SIG-M5 treated with dmso at 0.1 percent for 504 hours (cell line): ENCODE measurements at regions not wholly inside any gene's neighbourhood (a gene's known extent, or its start where the extent isn't known, plus 50 kb on each side); places are given as distances from the start of the nearest gene placed in this dataset.

Experiments used
- DNase-seq: peaks from one replicate; lab custom pipeline; 2025; ENCODE audit not compliant: unreplicated experiment; lab: John Stamatoyannopoulos, UW

- no peak for DNase-seq
Measured at GRCh38 chr13:73767747-73768315, 366.4 kb downstream of the KLF12 start.

DNA sequence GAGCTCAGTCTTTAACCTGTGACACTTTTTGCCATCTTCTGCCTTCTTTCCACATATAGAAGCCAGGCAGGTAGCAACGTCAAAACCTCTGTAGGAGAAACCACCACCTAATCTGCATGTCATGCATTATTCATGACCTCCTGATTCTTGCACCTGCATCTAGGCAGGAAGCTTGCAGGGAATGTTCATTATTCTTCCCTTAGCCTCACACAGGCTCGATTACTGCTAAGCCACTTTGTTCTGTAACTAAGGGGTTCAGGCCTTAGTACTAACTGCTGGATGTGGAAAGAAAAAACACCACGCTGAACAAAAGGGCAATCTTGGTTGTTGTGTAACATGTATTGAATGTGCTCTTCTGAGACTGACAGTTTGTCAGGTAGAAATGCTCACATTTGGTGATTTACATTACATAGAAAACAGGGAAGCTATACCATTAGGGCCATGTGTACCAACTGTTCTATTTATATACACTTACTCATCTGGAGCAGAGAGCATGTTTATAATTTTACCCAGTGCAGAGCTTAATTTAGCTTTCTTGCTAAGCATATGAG lies 366.9 kb downstream of the KLF12 start:
- no peak for DNase-seq

DNA sequence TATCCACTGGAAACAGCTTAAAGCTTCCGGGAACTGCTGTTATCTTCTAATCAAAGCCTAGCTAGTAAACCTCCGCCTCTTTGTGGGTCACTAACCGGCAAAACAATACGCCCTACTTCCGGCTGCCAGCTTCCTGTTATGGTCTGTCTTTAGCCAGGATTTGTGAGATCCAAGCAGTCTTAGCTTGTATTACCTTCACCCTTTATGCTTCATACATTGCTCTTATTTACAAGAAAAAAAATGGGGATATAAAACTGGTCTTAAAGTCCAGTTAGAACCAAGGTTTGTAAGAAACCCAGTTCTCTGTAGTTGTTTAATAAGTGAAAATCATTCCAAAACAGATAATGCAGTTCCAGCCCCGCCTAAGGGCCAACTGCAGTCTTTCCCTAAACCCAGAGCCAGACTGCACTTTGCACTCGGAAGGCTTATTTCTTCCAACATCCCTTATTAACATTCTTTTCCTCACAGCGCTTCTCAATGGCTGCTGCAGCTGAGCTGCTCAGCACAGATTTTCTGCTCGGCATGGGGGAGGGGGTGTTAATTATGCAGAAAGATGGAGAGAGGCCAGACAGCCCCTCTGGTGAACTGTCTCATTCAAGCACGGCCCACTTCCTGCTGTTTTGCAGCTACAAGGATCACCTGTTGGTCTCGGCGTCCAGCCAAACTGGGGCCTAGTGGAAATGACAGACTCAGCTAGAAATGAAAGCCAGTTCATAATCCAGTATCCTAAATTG lies 368.4 kb downstream of the KLF12 start:
- DNase-seq = no peak

DNA sequence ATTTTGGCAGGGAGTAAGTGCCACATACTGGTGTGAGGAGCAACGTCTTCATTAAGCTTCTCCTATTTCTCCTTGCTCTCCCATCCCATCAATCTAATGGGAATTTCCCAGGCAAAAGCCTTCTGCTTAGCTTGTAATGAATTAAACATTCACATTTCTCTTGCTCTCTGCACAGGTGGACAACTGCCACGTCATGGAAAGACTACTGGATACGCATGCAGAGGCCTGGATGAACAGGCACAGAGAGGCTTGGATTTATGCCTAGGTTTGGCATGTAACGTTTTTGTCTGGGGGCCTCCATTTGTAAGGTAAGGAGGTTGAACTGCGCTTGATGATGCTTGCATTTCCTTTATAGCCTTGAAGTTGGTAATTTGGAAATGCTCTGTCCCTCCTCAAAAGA lies 374.8 kb downstream of the KLF12 start:
- no peak for DNase-seq

DNA sequence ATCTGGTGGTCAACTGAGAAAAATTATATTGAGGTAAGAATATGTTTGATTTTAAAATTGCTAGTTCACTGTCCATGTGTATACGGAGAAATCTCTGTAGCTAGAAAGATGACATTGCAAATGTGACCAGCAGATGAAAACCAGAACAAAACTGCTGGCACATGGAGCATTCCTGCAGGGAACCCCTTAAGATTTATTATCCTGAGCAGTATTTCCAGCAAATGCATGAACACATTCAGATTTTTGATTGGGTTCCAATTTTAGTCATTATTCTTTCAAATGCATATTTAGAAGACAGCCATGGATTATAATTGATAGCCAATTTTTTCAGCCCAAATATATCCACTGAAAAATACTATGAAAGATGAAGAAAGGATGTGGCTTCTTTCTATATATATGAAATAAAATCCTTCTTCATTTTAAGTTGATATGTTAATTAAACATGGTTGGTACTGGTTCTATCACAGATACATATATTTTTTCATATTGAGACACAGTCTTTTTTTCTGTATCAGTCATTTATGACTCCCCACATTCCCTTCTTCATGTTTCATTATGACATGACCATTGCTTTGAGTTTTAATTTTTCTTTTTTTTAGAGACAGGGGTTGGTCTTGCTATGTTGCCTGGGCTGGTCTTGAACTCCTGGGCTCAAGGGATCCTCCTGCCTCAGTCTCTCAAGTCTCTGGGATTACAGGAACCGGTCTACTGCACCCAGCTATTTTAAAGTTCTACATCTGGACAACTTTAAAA lies 376.5 kb downstream of the KLF12 start:
- DNase-seq = no peak

DNA sequence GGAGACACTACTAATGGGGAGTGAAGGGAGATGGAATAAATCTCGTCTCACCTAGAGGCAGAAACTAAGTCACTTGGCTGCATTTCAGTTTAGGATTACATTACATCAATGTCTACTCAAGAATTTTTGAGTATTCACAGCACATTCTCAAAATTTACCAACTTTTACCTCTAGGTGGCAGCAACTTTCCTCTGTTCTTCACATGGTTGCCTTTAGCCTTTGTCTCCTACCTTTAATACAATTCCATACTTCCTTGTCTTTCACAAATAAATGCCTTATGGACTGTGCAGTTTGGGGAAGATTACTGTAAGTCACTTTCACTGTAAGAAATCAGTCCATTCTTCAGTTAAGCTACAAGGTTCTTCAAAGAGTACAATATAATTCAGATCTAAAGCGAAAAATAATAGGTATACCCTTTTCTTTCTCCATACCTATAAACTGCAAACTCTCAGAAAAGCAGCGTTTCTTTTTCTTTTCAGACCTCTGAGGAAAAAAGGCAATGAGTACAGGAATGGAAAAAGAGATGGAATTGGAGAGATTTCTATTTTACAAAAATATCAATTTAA lies 379.4 kb downstream of the KLF12 start:
- DNase-seq = peak; percentile 60

GRCh38 chr13:73754241-73754640 lies 380.0 kb downstream of the KLF12 start:
- DNase-seq = no peak

DNA sequence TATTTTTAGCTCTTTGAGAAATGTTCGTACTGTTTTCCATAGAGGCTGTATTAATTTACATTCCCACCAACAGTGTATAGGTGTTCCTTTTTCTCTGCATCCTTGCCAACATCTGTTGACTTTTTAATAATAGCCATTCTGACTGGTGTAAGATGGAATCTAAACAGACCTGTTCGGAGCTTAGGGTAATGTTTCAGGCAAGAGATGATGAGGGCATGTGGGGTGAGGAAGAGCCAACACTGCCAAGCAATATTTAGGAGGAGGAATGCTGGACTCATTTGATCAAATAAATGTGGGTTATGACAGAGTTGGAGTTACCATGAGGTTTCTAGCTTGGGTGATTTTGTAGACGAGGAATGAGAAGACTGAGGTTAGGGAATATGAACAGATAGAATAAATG lies 382.9 kb downstream of the KLF12 start:
- DNase-seq = no peak

DNA sequence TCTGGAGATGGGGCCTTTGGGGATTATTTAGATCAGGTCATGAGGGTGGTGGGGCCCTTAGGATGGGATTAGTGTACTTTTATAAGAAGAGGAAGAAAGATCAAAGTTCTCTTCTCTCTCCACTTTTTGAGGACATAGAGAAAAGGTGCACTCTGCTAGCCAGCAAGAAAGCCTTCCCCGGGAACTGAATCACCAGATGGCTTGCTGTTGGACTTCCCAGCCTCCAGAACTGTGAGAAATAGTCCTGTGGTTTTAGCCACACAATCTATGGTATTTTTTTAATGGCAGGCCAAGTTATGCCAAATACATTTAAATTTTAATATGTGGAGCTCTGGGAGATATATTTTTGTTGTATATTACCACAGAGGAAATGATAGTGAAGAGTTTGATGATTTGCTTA lies 385.8 kb downstream of the KLF12 start:
- no peak for DNase-seq

GRCh38 chr13:73745190-73745589 lies 389.0 kb downstream of the KLF12 start:
- no peak for DNase-seq

- DNase-seq = no peak
Measured at GRCh38 chr13:73742982-73743381, 391.2 kb downstream of the KLF12 start.

DNA sequence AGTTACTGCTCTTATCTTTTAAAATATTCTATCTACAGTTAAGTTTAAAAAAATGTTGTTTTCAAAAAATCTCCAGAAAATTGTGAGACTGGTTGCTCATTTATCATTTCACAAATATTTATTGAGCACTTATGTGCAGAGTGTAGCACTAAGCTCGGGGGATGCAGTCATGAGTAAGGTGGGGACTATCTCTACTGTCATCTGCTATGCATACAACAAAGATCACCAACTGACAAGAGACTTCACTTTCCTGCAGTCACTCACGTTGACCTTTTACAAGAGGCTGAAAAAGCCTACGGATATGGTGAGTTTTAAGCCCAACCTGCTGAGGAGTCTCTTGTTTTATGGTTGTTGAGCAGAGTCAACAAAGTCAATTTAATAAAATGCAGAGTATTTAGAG lies 392.5 kb downstream of the KLF12 start:
- DNase-seq = no peak

DNA sequence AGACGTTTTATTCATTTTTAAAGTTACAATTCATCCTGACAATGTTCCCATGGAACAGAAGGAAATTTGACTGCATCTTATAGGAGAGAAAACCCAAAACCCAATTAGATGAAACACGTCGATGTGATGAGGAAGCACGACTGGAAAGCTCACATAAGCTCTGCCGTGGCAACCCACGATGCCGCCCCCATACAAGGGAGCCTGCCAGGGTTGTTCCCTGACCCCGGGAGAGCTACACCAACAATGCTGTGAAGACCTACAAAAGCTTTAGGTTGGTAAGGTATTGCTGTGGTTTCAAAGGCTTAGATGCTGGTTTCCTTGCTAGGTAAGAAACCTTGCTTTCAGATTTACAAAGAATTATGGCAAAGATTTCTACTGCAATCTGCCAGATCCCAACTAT lies 393.1 kb downstream of the KLF12 start:
- DNase-seq = no peak

DNA sequence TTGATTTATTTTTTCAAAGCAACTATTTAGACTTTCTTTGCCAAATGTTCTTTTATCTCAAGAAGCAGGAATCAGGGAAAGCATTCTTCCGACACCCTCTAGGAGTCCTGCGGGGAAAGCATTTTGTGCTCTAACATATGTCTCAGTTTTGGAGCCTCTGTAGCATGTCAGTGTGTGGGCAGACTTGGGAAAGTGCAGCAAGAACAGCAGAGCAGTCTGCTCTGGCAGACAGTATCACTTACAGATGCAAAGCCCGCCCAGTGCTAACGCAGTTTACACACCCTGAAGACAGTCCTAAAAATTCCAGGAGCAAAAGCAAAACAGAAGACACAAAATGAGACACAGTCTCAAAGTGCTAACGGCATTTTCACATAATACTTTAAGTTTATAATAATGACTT lies 393.5 kb downstream of the KLF12 start:
- DNase-seq = no peak

GRCh38 chr13:73739394-73739793 lies 394.8 kb downstream of the KLF12 start:
- DNase-seq = no peak

DNA sequence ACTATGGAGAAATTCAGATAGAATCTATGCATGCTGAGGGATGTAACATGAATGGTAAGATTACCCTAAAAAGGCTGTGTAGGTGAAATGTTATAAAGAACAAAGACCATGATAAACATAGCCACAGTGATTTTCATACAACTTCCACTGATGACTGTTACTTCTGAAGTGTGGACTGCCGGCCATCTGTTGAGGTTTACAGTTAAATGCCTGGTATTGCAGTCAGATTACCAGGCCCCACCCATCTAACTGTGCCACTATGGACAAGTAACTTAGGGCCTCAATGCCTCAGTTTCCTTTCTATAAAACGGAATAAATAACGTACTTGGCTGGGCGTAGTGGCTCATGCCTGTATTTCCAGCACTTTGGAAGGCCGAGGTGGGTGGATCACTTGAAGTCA lies 395.6 kb downstream of the KLF12 start:
- no peak for DNase-seq

DNA sequence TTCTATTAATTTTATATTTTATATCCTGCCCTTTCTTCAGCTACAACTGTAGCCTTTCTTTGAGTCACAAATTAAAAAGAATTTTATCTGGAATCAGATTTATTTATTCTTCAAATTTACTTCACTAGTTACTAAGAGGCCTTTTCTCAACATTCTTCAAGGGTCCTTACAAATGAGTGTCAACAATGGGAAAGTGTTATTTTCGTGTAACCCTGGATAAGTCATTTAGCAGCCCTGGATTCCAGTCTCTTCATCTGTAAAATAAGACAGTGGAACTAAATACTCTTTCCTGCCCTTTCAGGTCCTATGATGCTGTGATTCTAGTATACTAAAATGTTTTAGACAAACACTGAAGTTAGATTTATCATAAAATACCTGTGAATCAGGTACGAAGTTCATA lies 397.0 kb downstream of the KLF12 start:
- no peak for DNase-seq

DNA sequence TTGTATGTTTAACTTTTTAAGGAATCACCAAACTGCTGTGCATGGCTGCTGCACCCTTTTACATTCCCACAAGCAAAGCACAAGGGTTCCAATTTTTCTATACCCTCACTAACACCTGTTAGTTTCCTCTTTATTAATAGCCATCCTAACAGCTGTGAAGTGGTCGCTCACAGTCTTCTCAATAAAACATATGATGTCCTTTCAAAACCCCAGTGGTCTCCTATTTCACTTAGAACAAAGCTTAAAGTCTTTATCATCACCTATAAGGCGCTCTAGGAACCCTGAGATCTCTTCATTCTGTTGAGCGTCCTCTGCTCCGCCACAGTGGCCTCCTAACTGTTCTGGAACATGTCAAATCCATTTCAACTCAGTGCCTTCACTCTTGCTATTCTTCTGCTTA lies 400.5 kb downstream of the KLF12 start:
- DNase-seq = no peak

DNA sequence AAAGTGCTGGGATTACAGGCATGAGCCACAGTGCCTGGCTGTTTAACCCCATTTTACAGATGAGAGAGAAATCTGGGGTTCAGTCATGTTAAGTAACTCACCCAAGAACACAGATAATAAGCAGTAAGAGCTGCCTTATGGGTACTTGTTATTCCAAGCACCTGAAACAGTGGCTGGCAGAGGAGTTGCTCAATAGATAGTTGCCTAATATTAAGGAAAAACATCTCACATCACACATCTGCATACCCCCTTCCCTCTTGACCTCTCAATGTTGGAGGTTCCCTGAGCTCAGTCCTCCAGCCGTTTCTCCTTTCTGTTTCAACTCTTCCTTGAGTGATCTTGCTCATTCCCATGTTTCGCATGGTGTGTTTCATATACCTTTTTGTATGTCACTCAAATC lies 401.9 kb downstream of the KLF12 start:
- DNase-seq = no peak

DNA sequence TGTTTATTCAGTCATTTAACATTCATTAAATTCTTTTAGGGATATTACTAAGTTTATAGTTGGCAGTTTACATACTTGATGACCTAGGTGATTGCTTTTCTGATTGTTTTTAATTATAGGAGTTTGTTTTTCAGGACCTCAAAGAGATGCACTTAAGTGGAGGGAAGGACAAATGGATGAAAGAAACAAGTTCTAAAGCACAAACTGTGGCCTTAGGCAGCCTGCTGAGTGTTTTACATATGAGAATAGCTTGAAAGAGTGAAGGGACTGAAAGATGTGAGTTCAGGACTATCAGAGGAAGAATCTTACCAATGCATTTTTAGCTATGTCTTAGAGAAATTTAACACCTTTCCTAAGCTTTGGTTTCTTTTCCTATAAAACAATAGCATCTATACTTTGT lies 402.6 kb downstream of the KLF12 start:
- no peak for DNase-seq

DNA sequence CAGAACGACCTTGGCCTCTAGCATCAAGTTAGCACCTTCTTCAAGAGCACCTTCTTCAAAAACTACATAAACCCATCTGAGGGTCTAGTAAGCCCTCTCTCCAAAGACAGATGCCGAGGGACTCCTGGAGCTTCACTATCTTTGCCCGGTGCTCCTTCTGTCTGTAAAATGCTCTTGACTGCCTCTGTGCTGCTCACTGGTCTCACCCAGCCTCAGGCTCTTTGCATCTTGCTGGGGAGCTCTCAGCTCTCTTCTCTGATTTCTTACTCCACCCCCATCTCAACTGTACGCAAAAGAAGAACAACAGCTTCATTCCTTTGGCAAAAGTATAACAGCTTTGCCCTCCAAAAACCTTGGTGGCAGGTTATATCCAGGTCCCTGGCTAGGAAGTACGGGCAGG lies 404.2 kb downstream of the KLF12 start:
- DNase-seq = no peak

GRCh38 chr13:73729046-73729445 lies 405.2 kb downstream of the KLF12 start:
- no peak for DNase-seq
